IPS-15b (cell line): ENCODE measurements at regions not wholly inside any gene's neighbourhood (a gene's known extent, or its start where the extent isn't known, plus 50 kb on each side); places are given as distances from the start of the nearest gene placed in this dataset.

ENCODE experiments used
- H3K27me3 ChIP-seq: one replicate; pipeline ENCODE4 v1.6.1; 2013; ENCODE audit warnings: low read length; ENCODE audit not compliant: control insufficient read depth, insufficient read depth
- H3K36me3 ChIP-seq: one replicate; pipeline ENCODE4 v1.6.1; 2013; ENCODE audit warnings: low read length; ENCODE audit not compliant: control insufficient read depth, insufficient read depth
- H3K4me1 ChIP-seq: one replicate; pipeline ENCODE4 v1.6.1; 2013; ENCODE audit warnings: mild to moderate bottlenecking, low read length; ENCODE audit not compliant: control insufficient read depth, insufficient read depth
- H3K4me3 ChIP-seq: one replicate; pipeline ENCODE4 v1.5.1; 2013; ENCODE audit warnings: low read depth, low read length
- H3K9ac ChIP-seq: one replicate; pipeline ENCODE4 v1.6.1; 2013; ENCODE audit warnings: low read depth, mild to moderate bottlenecking, low read length
- H3K9me3 ChIP-seq: one replicate; pipeline ENCODE4 v1.6.1; 2013; ENCODE audit warnings: mild to moderate bottlenecking, low read length; ENCODE audit not compliant: control insufficient read depth, insufficient read depth

GRCh38 chr10:121080281-121080891, 229.2 kb downstream of the WDR11 start:
- Histone ChIP-seq H3K9ac (no peak overlapping the region), H3K27me3 (no peaks in the 10 kb centered on the region), H3K4me1 (no peaks in the 10 kb centered on the region), H3K36me3 (no peaks in the 10 kb centered on the region), H3K4me3 (no peak overlapping the region), H3K9me3 (no peaks in the 10 kb centered on the region)

GRCh38 chr10:121081306-121081705, 230.1 kb downstream of the WDR11 start:
- no peak overlapping the region for H3K9ac ChIP-seq
- no peaks in the 10 kb centered on the region for H3K4me1 ChIP-seq

GRCh38 chr10:121082984-121083383, 231.8 kb downstream of the WDR11 start:
- no peaks in the 10 kb centered on the region for H3K36me3 ChIP-seq
- no peak overlapping the region for H3K4me3 ChIP-seq
- no peak overlapping the region for H3K9ac ChIP-seq
- H3K4me1 ChIP-seq = no peaks in the 10 kb centered on the region
- no peaks in the 10 kb centered on the region for H3K27me3 ChIP-seq
- no peaks in the 10 kb centered on the region for H3K9me3 ChIP-seq

More at GRCh38 chr10:121081306-121081705, 230.1 kb downstream of the WDR11 start:
- no peaks in the 10 kb centered on the region for H3K36me3 ChIP-seq
- H3K9me3 ChIP-seq = no peaks in the 10 kb centered on the region
- no peaks in the 10 kb centered on the region for H3K27me3 ChIP-seq
- H3K4me3 ChIP-seq = no peak overlapping the region

GRCh38 chr10:121084016-121084674, 233.0 kb downstream of the WDR11 start:
- Histone ChIP-seq H3K27me3 (no peaks in the 10 kb centered on the region), H3K4me1 (no peaks in the 10 kb centered on the region), H3K36me3 (no peaks in the 10 kb centered on the region), H3K4me3 (no peak overlapping the region), H3K9ac (no peak overlapping the region), H3K9me3 (no peaks in the 10 kb centered on the region)

- Histone ChIP-seq H3K4me1 (no peaks in the 10 kb centered on the region), H3K36me3 (no peaks in the 10 kb centered on the region), H3K27me3 (no peaks in the 10 kb centered on the region), H3K9ac (no peak overlapping the region), H3K9me3 (no peaks in the 10 kb centered on the region), H3K4me3 (no peak overlapping the region)
These were observed 233.5 kb downstream of the WDR11 start for GRCh38 chr10:121084675-121085070.

- Histone ChIP-seq H3K9ac (no peak overlapping the region), H3K27me3 (no peaks in the 10 kb centered on the region), H3K9me3 (no peaks in the 10 kb centered on the region), H3K36me3 (no peaks in the 10 kb centered on the region), H3K4me3 (no peak overlapping the region), H3K4me1 (no peaks in the 10 kb centered on the region)
These were observed 234.2 kb downstream of the WDR11 start for GRCh38 chr10:121085367-121085766.

- Histone ChIP-seq H3K9me3 (no peaks in the 10 kb centered on the region), H3K27me3 (no peaks in the 10 kb centered on the region), H3K4me3 (no peak overlapping the region), H3K9ac (no peak overlapping the region), H3K4me1 (no peaks in the 10 kb centered on the region), H3K36me3 (no peaks in the 10 kb centered on the region)
These were observed 236.0 kb downstream of the WDR11 start for GRCh38 chr10:121087129-121087528.

GRCh38 chr10:121087688-121088087, 236.5 kb downstream of the WDR11 start:
- Histone ChIP-seq H3K27me3 (no peaks in the 10 kb centered on the region), H3K9me3 (no peaks in the 10 kb centered on the region), H3K4me3 (no peak overlapping the region), H3K4me1 (no peaks in the 10 kb centered on the region), H3K36me3 (no peaks in the 10 kb centered on the region), H3K9ac (no peak overlapping the region)

GRCh38 chr10:121088524-121088923, 237.4 kb downstream of the WDR11 start:
- Histone ChIP-seq H3K9ac (no peak overlapping the region), H3K27me3 (no peaks in the 10 kb centered on the region), H3K4me3 (no peak overlapping the region), H3K9me3 (no peaks in the 10 kb centered on the region), H3K4me1 (no peaks in the 10 kb centered on the region), H3K36me3 (no peaks in the 10 kb centered on the region)

GRCh38 chr10:121089434-121089833, 238.3 kb downstream of the WDR11 start:
- H3K9me3 ChIP-seq = no peaks in the 10 kb centered on the region
- H3K4me3 ChIP-seq = no peak overlapping the region
- no peaks in the 10 kb centered on the region for H3K27me3 ChIP-seq
- H3K9ac ChIP-seq = no peak overlapping the region
- H3K36me3 ChIP-seq = no peaks in the 10 kb centered on the region
- H3K4me1 ChIP-seq = no peaks in the 10 kb centered on the region

GRCh38 chr10:121091961-121092719, 241.0 kb downstream of the WDR11 start:
- Histone ChIP-seq H3K36me3 (no peaks in the 10 kb centered on the region), H3K27me3 (no peaks in the 10 kb centered on the region), H3K4me1 (no peaks in the 10 kb centered on the region), H3K9me3 (no peaks in the 10 kb centered on the region), H3K4me3 (no peak overlapping the region), H3K9ac (no peak overlapping the region)

GRCh38 chr10:121092720-121093095, 241.5 kb downstream of the WDR11 start:
- H3K9ac ChIP-seq = no peak overlapping the region
- H3K27me3 ChIP-seq = no peaks in the 10 kb centered on the region
- H3K4me3 ChIP-seq = no peak overlapping the region
- H3K9me3 ChIP-seq = no peaks in the 10 kb centered on the region
- H3K36me3 ChIP-seq = no peaks in the 10 kb centered on the region
- no peaks in the 10 kb centered on the region for H3K4me1 ChIP-seq
